GM21619 (cell line): ENCODE measurements at regions not wholly inside any gene's neighbourhood (a gene's known extent, or its start where the extent isn't known, plus 50 kb on each side); places are given as distances from the start of the nearest gene placed in this dataset.
"Not testable (repeated sequence)": the region's sequence is repeated elsewhere in the genome, so short reads cannot be mapped to it uniquely, and the experiment has no call there.

ENCODE experiments used
- ATAC-seq: cut with Tn5 transposase; IDR thresholded peaks from one replicate; pipeline ENCODE4 v1.9.1; 2021; ENCODE audit not compliant: unreplicated experiment

DNA sequence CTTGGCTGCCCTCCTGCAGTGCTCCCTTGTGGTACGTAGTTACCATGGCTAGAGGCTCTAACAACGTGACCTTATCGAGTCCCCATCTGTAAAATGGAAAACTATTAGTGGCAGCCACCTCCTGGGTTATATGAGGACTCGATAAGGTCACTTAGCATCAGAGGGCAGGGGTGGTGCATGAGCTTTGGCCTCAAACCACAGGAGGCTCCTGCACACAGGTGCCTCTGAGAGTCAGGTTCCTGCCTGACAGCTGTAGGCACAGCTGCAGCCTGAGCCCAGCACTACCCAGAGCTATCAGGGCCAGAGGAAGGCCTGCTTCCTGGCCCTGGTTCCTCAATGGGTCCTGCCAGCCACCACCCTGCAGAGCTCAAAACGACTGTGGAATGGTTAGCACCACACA is 57.2 kb upstream of the SEC14L1 start:
- ATAC-seq = no peak

DNA sequence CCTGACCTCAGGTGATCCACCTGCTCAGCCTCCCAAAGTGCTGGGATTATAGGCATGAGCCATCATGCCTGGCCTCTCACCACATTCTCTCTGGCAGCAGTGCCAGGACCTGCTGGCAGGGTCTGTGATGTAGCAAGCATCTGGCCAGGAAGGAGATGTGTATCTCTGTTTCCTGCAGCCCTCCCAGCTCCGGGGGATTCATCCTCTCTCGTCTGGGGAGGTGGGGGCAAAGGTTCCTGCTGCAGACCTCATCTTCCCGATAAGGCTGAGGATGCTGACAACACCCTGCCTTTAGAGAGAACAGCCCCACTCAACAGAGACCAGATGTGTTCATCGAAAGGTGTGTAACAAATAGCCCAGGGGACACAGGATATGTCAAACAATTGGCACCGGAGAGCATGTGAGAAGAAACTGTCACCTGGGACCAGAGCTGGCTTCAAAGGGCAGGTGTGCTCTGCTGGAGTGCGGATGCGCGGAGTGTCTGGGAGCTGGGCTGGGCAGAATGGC is 54.8 kb upstream of the SEC14L1 start:
- ATAC-seq = no peak

DNA sequence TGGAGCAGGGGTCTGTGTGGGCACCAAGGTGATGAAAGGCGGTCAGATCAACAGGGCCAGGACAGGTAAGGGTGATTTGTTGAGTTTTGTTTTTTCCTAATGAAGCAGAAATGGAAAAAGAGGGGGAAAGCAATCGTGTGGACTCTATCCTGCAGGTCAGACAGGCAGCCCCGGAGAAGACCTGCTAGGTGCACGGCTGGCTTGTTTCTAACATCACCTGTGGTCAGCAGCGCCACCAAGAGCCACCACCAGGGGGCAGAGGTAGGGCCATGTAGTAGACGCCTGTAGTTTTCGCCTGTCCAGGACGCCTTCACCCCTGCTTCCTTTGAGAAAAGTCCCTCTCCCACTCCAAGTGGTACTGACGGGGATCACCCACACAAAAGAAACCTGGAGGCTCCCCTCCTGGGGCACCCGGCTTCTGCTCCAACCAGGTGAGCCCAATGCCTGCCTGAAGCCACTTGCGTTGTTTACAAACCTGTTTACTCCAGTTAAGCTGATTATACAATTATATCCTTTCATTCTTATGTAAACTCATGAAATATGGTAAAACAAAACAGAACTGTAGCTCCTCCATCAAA is 54.2 kb upstream of the SEC14L1 start:
- no peak for ATAC-seq

DNA sequence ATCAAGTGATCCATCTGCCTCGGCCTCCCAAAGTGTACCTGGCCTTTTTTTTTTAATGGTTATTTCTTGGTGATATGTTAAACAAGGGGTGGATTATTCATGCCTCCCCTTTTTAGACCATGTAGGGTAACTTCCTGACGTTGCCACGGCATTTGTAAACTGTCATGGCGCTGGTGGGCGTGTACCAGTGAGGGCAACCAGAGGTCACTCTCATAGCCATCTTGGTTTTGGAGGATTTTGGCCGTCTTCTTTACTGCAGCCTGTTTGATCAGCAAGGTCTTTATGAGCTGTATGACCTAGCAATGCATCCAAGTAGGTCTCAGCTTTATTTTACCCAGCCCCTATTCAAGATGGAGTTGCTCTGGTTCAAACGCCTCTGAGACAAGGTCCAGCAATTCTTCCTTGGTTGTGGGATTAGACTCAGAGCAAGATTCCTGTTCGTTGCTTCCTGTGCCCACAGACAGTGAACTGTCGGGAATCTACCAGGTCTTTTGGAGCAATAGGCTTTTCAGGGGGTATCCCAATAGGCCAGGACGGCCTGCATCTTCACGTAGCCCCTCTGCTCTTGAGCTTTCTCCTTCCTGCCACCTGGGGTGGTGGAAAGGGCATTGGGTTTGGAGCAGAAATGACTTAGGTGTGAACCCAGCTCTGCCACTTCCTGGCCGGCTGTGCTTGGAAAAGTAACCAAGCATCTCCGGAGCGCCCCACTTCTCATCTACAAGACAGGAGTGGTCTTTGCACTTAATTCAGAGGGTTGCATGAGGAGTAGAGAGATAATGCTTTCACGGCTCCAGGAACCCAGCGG is 52.9 kb upstream of the SEC14L1 start:
- no peak for ATAC-seq

DNA sequence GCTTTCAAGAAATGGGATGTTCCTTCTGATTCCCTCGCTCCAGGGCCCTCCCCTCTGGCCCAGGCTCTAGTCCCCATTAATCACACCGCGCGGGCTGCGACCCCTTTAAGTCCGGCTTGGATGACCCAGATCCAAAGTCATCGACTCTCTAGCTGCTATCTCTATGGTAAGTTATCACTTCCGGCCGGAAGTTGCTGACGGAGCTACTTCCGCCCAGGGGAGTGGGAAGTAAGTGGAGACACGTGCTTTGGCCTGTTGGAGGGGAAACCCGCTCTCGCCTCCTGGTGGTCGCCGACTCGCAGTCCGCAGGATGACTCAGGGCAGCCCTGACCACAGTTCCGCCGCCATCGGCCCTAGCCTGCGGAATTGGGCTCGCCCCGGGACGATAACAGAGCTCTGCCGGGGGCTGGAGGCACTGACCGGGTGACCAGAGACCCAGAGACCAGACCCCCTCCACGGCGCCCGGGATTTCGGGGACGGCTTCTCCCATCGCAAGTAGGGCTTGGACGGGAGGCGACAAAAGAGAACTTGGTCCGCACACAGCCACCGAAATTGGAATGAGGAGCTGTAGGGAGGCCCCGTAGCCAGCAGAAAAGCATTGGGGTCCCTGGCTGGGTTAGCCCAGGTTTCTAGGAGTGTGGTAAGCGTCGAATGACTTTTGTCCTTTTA is 52.2 kb upstream of the SEC14L1 start:
- peak; percentile 88 for ATAC-seq

DNA sequence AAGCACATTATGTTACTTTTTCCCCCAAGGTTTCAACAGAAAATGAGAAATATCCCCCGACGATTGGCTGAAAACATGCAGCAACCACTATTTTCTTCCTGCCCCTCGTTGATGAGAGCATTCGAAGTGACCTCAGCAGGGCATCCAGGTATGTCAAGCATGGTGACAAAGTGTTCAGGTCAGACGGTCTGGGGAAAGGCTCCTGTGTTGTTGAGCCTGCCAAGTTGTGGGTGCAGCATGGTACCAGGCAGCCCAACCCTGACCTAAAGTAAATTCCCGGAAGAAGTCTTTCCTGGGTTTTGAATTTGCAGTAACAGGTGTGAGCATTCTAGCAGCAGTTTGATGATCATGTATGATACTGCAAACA is 51.7 kb upstream of the SEC14L1 start:
- ATAC-seq = no peak

DNA sequence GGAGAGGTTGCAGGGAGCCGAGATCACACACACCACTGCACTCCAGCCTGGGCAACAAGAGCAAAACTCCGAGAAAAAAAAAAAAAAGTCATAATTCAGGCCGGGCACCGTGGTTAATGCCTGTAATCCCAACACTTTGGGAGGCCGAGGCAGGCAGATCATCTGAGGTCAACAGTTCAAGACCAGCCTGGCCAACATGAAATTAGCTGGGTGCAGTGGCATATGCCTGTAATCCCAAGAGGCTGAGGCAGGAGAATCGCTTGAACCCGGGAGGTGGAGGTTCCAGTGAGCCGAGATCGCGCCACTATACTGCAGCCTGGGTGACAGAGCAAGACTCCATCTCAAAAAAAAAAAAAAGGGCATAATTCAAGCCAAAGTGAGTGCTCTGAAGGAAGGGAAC is 50.8 kb upstream of the SEC14L1 start:
- not testable (repeated sequence) for ATAC-seq

DNA sequence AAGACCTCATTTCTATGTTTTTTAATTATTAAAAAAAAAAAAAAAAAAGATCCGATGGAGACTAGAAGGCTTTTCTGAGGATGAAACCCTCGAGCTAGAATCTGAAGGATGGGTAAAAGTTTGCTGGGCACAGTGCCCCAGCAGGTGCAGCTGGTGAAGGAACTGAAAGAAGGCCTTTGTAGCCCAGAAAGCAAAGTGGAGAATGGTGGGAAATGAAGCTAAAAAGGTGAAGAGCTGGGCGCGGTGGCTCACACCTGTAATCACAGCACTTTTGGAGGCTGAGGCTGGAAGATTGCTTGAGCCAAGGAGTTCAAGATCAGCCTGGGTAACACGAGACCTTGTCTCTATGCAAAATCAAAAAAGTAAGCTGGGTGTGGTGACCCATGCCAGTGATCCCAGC is 50.3 kb upstream of the SEC14L1 start:
- ATAC-seq = no peak
